ENCODE measurements at regions not wholly inside any gene's neighbourhood (a gene's known extent, or its start where the extent isn't known, plus 50 kb on each side); places are given as distances from the start of the nearest gene placed in this dataset.

DNA sequence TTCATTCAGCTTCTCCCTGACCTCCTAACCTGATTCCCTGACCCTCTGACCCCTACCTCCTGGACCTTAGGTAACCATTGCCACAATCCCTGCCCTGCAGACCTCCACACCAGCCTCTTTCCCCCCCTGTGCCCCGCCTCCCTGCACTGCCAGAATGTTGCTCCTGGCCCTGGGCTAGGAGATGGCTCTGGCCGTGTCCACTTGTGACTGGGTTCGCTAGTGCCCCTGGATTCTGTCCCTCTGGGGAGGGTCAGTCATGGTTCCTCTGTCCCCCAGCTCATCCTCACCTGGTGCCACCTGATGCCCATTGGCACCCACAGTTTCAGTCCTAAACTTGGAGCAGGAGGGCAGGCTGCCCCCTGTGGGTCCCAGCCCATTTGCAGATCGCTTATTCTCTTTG lies 56.2 kb upstream of the PRR23E start:
- no TSS peak for BruUV-seq (replicated peaks)
- FAIRE-seq (no peak), DNase-seq (ENCODE audit: low read depth, low spot score) (no peak)
- Histone ChIP-seq H3K4me1 (ENCODE audit: control insufficient read depth, extremely low read depth, insufficient read depth, low read length) (no peaks in the 10 kb centered on the region), H3K4me2 (ENCODE audit: insufficient read depth, low read length) (no peak overlapping the region), H2AFZ (ENCODE audit: low read depth, low read length) (no peak overlapping the region), H3K79me2 (ENCODE audit: control insufficient read depth, insufficient read depth, low read length) (no peaks in the 10 kb centered on the region), H3K9me1 (replicated peaks; ENCODE audit: control insufficient read depth, extremely low read depth, insufficient read depth, low read length) (no peaks in the 10 kb centered on the region), H3K27ac (ENCODE audit: insufficient read depth, low read depth, low read length) (no peak overlapping the region), H3K9ac (replicated peaks; ENCODE audit: extremely low read depth, insufficient read depth, low read length) (no peak overlapping the region), H3K27me3 (ENCODE audit: control insufficient read depth in 2 of 2, insufficient read depth in 2 of 2, low read length in 2 of 2) (peaks cover 13 to 16% of the 10 kb centered on the region in 2 experiments), H3K4me3 (replicated peaks in 1 of 3; ENCODE audit: insufficient read depth in 1 of 3, low read depth in 1 of 3, low read length in 3 of 3) (no peak overlapping the region), H4K20me1 (replicated peaks; ENCODE audit: control insufficient read depth, extremely low read depth, insufficient read depth, low read length) (no peaks in the 10 kb centered on the region), H3K36me3 (ENCODE audit: control insufficient read depth in 2 of 2, extremely low read depth in 1 of 2, insufficient read depth in 2 of 2, low read length in 2 of 2) (no peaks in the 10 kb centered on the region), H3K9me3 (replicated peaks; ENCODE audit: control insufficient read depth, insufficient read depth, low read length) (no peaks in the 10 kb centered on the region)
- dilution Hi-C loops (cut with MboI; ENCODE audit: extremely low pct_ligation_motif_present, low sequenced_read_pairs), result no loop called here
- CTCF ChIA-PET, result interaction anchor here (1.3 kb wide), 1 partner anchor 319 kb away, joined by 4 read pairs; no protein-coding TSS in a partner anchor
- POLR2A ChIA-PET, result no interaction called here
- intact Hi-C loops (cut with micrococcal nuclease), result no loop called here
- TF ChIP-seq, protein P1, sequence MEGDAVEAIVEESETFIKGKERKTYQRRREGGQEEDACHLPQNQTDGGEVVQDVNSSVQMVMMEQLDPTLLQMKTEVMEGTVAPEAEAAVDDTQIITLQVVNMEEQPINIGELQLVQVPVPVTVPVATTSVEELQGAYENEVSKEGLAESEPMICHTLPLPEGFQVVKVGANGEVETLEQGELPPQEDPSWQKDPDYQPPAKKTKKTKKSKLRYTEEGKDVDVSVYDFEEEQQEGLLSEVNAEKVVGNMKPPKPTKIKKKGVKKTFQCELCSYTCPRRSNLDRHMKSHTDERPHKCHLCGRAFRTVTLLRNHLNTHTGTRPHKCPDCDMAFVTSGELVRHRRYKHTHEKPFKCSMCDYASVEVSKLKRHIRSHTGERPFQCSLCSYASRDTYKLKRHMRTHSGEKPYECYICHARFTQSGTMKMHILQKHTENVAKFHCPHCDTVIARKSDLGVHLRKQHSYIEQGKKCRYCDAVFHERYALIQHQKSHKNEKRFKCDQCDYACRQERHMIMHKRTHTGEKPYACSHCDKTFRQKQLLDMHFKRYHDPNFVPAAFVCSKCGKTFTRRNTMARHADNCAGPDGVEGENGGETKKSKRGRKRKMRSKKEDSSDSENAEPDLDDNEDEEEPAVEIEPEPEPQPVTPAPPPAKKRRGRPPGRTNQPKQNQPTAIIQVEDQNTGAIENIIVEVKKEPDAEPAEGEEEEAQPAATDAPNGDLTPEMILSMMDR (IDR thresholded peaks at IDR 0.05; ENCODE audit: extremely low read depth in 1 of 2, insufficient read depth in 1 of 2, low read depth in 1 of 2, low read length in 2 of 2), result no peak
- TF ChIP-seq GATA2 (IDR thresholded peaks at IDR 0.05; ENCODE audit: insufficient read depth, insufficient read length, low read depth, low read length), result no peak
- TF ChIP-seq POLR2AphosphoS5 (IDR thresholded peaks at IDR 0.05; ENCODE audit: insufficient read depth, low read depth, low read length), result no peak
- TF ChIP-seq POLR2A (IDR thresholded peaks at IDR 0.05; ENCODE audit: low read depth, low read length), result no peak
- TF ChIP-seq EZH2 (IDR thresholded peaks at IDR 0.05; ENCODE audit: borderline replicate concordance, low read depth, low read length, severe bottlenecking), result no peak
- no peak for TF ChIP-seq FOS (IDR thresholded peaks at IDR 0.05; ENCODE audit: borderline replicate concordance, insufficient read depth, low read length)
- TF ChIP-seq, protein P2, sequence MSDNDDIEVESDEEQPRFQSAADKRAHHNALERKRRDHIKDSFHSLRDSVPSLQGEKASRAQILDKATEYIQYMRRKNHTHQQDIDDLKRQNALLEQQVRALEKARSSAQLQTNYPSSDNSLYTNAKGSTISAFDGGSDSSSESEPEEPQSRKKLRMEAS (IDR thresholded peaks at IDR 0.05; ENCODE audit: insufficient read depth, insufficient read length), result no peak
